Loucy (cell line): ENCODE measurements at regions not wholly inside any gene's neighbourhood (a gene's known extent, or its start where the extent isn't known, plus 50 kb on each side); places are given as distances from the start of the nearest gene placed in this dataset.

ENCODE experiments used
- H2AFZ ChIP-seq: fragments of 200-600 bp; sonication (generic); 2 replicates; pipeline ENCODE4 v1.6.0; 2016; ENCODE audit warnings: antibody characterized with exemption, mild to moderate bottlenecking, low read length, moderate library complexity
- H3F3A ChIP-seq: fragments of 200-600 bp; 2 replicates; pipeline ENCODE4 v1.6.0; 2016; ENCODE audit warnings: antibody characterized with exemption, low read depth, mild to moderate bottlenecking
- H3K27me3 ChIP-seq: fragments of 200-600 bp; sonication (generic); 2 replicates; pipeline ENCODE4 v1.6.1; 2014; ENCODE audit warnings: low read length, mild to moderate bottlenecking; ENCODE audit not compliant: insufficient read depth, poor library complexity, severe bottlenecking
- H3K36me3 ChIP-seq: fragments of 200-600 bp; sonication (generic); 2 replicates; pipeline ENCODE4 v1.6.1; 2016; ENCODE audit warnings: low read length; ENCODE audit not compliant: insufficient read depth
- H3K4me1 ChIP-seq: fragments of 200-600 bp; sonication (generic); 2 replicates; pipeline ENCODE4 v1.5.1; 2014; ENCODE audit warnings: low read length, mild to moderate bottlenecking; ENCODE audit not compliant: insufficient read depth, poor library complexity, severe bottlenecking
- H3K4me2 ChIP-seq: fragments of 200-600 bp; sonication (generic); 2 replicates; pipeline ENCODE4 v1.6.0; 2014; ENCODE audit warnings: antibody characterized with exemption, low read length, low read depth, mild to moderate bottlenecking; ENCODE audit not compliant: poor library complexity, severe bottlenecking
- H3K4me3 ChIP-seq: fragments of 200-600 bp; sonication (generic); 2 replicates; pipeline ENCODE4 v1.5.1; 2014; ENCODE audit warnings: low read length, mild to moderate bottlenecking, mixed read lengths; ENCODE audit not compliant: poor library complexity, severe bottlenecking
- H3K79me2 ChIP-seq: fragments of 200-600 bp; sonication (generic); 2 replicates; pipeline ENCODE4 v1.6.1; 2014; ENCODE audit warnings: low read length; ENCODE audit not compliant: insufficient read depth
- H3K9ac ChIP-seq: fragments of 200-600 bp; sonication (generic); 2 replicates; pipeline ENCODE4 v1.6.0; 2014; ENCODE audit warnings: mild to moderate bottlenecking, low read depth, low read length, moderate library complexity; ENCODE audit not compliant: poor library complexity, severe bottlenecking
- H3K9me2 ChIP-seq: fragments of 200-600 bp; sonication (generic); replicated peaks from 2 replicates; pipeline ENCODE4 v1.6.1; 2016; ENCODE audit warnings: low read depth, low read length, mixed read lengths
- H3K9me3 ChIP-seq: fragments of 200-600 bp; sonication (generic); 2 replicates; pipeline ENCODE4 v1.6.1; 2014; ENCODE audit warnings: mild to moderate bottlenecking, antibody characterized with exemption, low read length, low read depth; ENCODE audit not compliant: insufficient read depth
- H4K20me1 ChIP-seq: fragments of 200-600 bp; sonication (generic); 2 replicates; pipeline ENCODE4 v1.6.0; 2014; ENCODE audit warnings: antibody characterized with exemption, low read length, mild to moderate bottlenecking; ENCODE audit not compliant: insufficient read depth, poor library complexity, severe bottlenecking
- CTCF ChIP-seq: fragments of 200-600 bp; sonication (generic); conservative IDR thresholded peaks from 2 replicates; pipeline ENCODE4 v1.5.1; 2014; ENCODE audit warnings: mild to moderate bottlenecking, antibody characterized with exemption, low read length
- EZH2phosphoT487 ChIP-seq: fragments of 200-600 bp; IDR thresholded peaks from 2 replicates; pipeline ENCODE4 v1.6.1; 2018; ENCODE audit warnings: antibody characterized with exemption, mild to moderate bottlenecking, moderate library complexity, borderline replicate concordance

- Histone ChIP-seq H3K27me3 (no peaks in the 10 kb centered on the region), H3K9me3 (peaks cover 1% of the 10 kb centered on the region; the same call in 1 of the 2 replicates), H2AFZ (peak overlapping the region; percentile 76; the same call in 1 of the 2 replicates), H3F3A (no peaks in the 10 kb centered on the region), H3K4me3 (peak overlapping the region; percentile 38), H3K79me2 (no peaks in the 10 kb centered on the region), H3K4me2 (peak overlapping the region; percentile 32), H4K20me1 (no peaks in the 10 kb centered on the region), H3K9ac (no peak overlapping the region), H3K9me2 (no peaks in the 10 kb centered on the region), H3K4me1 (no peaks in the 10 kb centered on the region), H3K36me3 (no peaks in the 10 kb centered on the region)
- TF ChIP-seq CTCF (peak; percentile 57), EZH2phosphoT487 (no peak)
Measured at GRCh38 chr3:80526153-80526552, 758.4 kb upstream of the ROBO1 start.

GRCh38 chr3:80521081-80521480 lies 753.3 kb upstream of the ROBO1 start:
- TF ChIP-seq EZH2phosphoT487 (no peak), CTCF (no peak)
- Histone ChIP-seq H3F3A (no peaks in the 10 kb centered on the region), H3K36me3 (no peaks in the 10 kb centered on the region), H3K4me2 (no peak overlapping the region), H3K4me1 (no peaks in the 10 kb centered on the region), H3K9ac (no peak overlapping the region), H3K79me2 (no peaks in the 10 kb centered on the region), H3K27me3 (no peaks in the 10 kb centered on the region), H4K20me1 (no peaks in the 10 kb centered on the region), H2AFZ (no peak overlapping the region), H3K9me2 (no peaks in the 10 kb centered on the region), H3K4me3 (no peak overlapping the region), H3K9me3 (no peaks in the 10 kb centered on the region)

GRCh38 chr3:80519436-80519835 lies 751.6 kb upstream of the ROBO1 start:
- Histone ChIP-seq H3K4me3 (no peak overlapping the region), H3K4me2 (no peak overlapping the region), H4K20me1 (no peaks in the 10 kb centered on the region), H3K9me2 (no peaks in the 10 kb centered on the region), H3K9me3 (no peaks in the 10 kb centered on the region), H3K79me2 (no peaks in the 10 kb centered on the region), H2AFZ (no peak overlapping the region), H3F3A (no peaks in the 10 kb centered on the region), H3K36me3 (no peaks in the 10 kb centered on the region), H3K4me1 (no peaks in the 10 kb centered on the region), H3K27me3 (no peaks in the 10 kb centered on the region), H3K9ac (no peak overlapping the region)
- no peak for TF ChIP-seq CTCF
- TF ChIP-seq EZH2phosphoT487 = no peak
